H9 (cell line): ENCODE measurements at regions not wholly inside any gene's neighbourhood (a gene's known extent, or its start where the extent isn't known, plus 50 kb on each side); places are given as distances from the start of the nearest gene placed in this dataset.

Source experiments
- DNase-seq: peaks from one replicate; pipeline ENCODE4 v3.0.0-alpha.2; 2017
- H2AFZ ChIP-seq: one replicate; pipeline ENCODE4 v1.6.1; 2013; ENCODE audit warnings: mild to moderate bottlenecking, low read length, control low read depth, moderate library complexity
- H2AK5ac ChIP-seq: 2 replicates; pipeline ENCODE4 v1.6.1; 2013; ENCODE audit warnings: low read length, control low read depth, mixed read lengths; ENCODE audit not compliant: insufficient read length
- H2BK120ac ChIP-seq: one replicate; pipeline ENCODE4 v1.6.1; 2013; ENCODE audit warnings: low read depth, mild to moderate bottlenecking, low read length, control low read depth, inconsistent platforms; ENCODE audit not compliant: poor library complexity, severe bottlenecking
- H2BK12ac ChIP-seq: 2 replicates; pipeline ENCODE4 v1.6.1; 2013; ENCODE audit warnings: low read length, control low read depth, mixed read lengths, low read depth; ENCODE audit not compliant: insufficient read length
- H2BK15ac ChIP-seq: 2 replicates; pipeline ENCODE4 v1.6.1; 2013; ENCODE audit warnings: low read depth, low read length, control low read depth
- H2BK20ac ChIP-seq: one replicate; pipeline ENCODE4 v1.6.1; 2013; ENCODE audit warnings: low read depth, mild to moderate bottlenecking, low read length, control low read depth, inconsistent platforms; ENCODE audit not compliant: poor library complexity, severe bottlenecking
- H2BK5ac ChIP-seq: 2 replicates; pipeline ENCODE4 v1.6.1; 2013; ENCODE audit warnings: low read length, control low read depth, mixed read lengths; ENCODE audit not compliant: insufficient read length
- H3K14ac ChIP-seq: 2 replicates; pipeline ENCODE4 v1.6.1; 2013; ENCODE audit warnings: low read length, control low read depth; ENCODE audit not compliant: insufficient read depth
- H3K18ac ChIP-seq: 2 replicates; pipeline ENCODE4 v1.6.1; 2013; ENCODE audit warnings: low read depth, mild to moderate bottlenecking, mixed read lengths, low read length, control low read depth; ENCODE audit not compliant: insufficient read length
- H3K23ac ChIP-seq: 2 replicates; pipeline ENCODE4 v1.6.1; 2013; ENCODE audit warnings: low read length, control low read depth, mixed read lengths, low read depth; ENCODE audit not compliant: insufficient read length
- H3K23me2 ChIP-seq: 2 replicates; pipeline ENCODE4 v1.6.1; 2013; ENCODE audit warnings: low read depth, mild to moderate bottlenecking, mixed read lengths, low read length, control low read depth; ENCODE audit not compliant: insufficient read length, poor library complexity, severe bottlenecking
- H3K27ac ChIP-seq: 2 replicates; pipeline ENCODE4 v1.5.1; 2013; ENCODE audit warnings: low read length, control low read depth, mixed read lengths, low read depth; ENCODE audit not compliant: insufficient read length
- H3K27me3 ChIP-seq: 2 replicates; pipeline ENCODE4 v1.6.1; 2013; ENCODE audit warnings: low read length, control low read depth, inconsistent platforms; ENCODE audit not compliant: insufficient read depth
- H3K4ac ChIP-seq: 2 replicates; pipeline ENCODE4 v1.6.1; 2013; ENCODE audit warnings: low read depth, mild to moderate bottlenecking, control low read depth, inconsistent platforms, low read length, moderate library complexity
- H3K4me1 ChIP-seq: 2 replicates; pipeline ENCODE4 v1.6.1; 2013; ENCODE audit warnings: low read length, control low read depth, inconsistent platforms; ENCODE audit not compliant: insufficient read depth
- H3K4me2 ChIP-seq: 2 replicates; pipeline ENCODE4 v1.6.1; 2013; ENCODE audit warnings: low read length, control low read depth, mixed read lengths; ENCODE audit not compliant: insufficient read length, insufficient read depth
- H3K56ac ChIP-seq: 2 replicates; pipeline ENCODE4 v1.6.1; 2013; ENCODE audit warnings: low read depth, mild to moderate bottlenecking, mixed read lengths, low read length, control low read depth; ENCODE audit not compliant: insufficient read length
- H3K79me1 ChIP-seq: 2 replicates; pipeline ENCODE4 v1.6.1; 2013; ENCODE audit warnings: low read depth, mild to moderate bottlenecking, moderate library complexity, low read length, control low read depth, inconsistent platforms; ENCODE audit not compliant: insufficient read depth, poor library complexity, severe bottlenecking
- H3K79me2 ChIP-seq: 2 replicates; pipeline ENCODE4 v1.6.1; 2013; ENCODE audit warnings: low read length, control low read depth, inconsistent platforms; ENCODE audit not compliant: insufficient read depth
- H3K9ac ChIP-seq: 2 replicates; pipeline ENCODE4 v1.6.1; 2013; ENCODE audit warnings: low read length, control low read depth, mixed read lengths; ENCODE audit not compliant: insufficient read length; ENCODE audit errors: extremely low read depth
- H3K9me3 ChIP-seq: one replicate; pipeline ENCODE4 v1.6.1; 2013; ENCODE audit warnings: low read depth, low read length, inconsistent platforms; ENCODE audit not compliant: control insufficient read depth
- H3T11ph ChIP-seq: one replicate; pipeline ENCODE4 v1.6.1; 2013; ENCODE audit warnings: mild to moderate bottlenecking, low read length, control low read depth, inconsistent platforms
- H4K20me1 ChIP-seq: one replicate; pipeline ENCODE4 v1.6.1; 2013; ENCODE audit not compliant: control insufficient read depth, insufficient read length, insufficient read depth
- H4K5ac ChIP-seq: 2 replicates; pipeline ENCODE4 v1.6.1; 2013; ENCODE audit warnings: low read depth, mild to moderate bottlenecking, mixed read lengths, low read length, control low read depth; ENCODE audit not compliant: insufficient read length
- H4K8ac ChIP-seq: replicated peaks from 2 replicates; pipeline ENCODE4 v1.6.1; 2013; ENCODE audit warnings: low read length, control low read depth, mixed read lengths, low read depth; ENCODE audit not compliant: insufficient read length
- H4K91ac ChIP-seq: 2 replicates; pipeline ENCODE4 v1.6.1; 2013; ENCODE audit warnings: low read depth, mild to moderate bottlenecking, moderate library complexity, mixed read lengths, low read length, control low read depth; ENCODE audit not compliant: insufficient read length
- H3K27ac Mint-ChIP-seq, 3 experiments: 2 replicates in 2 of 3; 3 replicates in 1 of 3; pipeline ENCODE4 v1.8.0; 2020 to 2021; ENCODE audit warnings: mixed read lengths in 3 of 3, mild to moderate bottlenecking in 1 of 3, moderate library complexity in 1 of 3
- H3K27me3 Mint-ChIP-seq: 2 replicates; pipeline ENCODE4 v1.8.0; 2021; ENCODE audit warnings: low read depth, mild to moderate bottlenecking, moderate library complexity, mixed read lengths
- H3K36me3 Mint-ChIP-seq, 3 experiments: 2 replicates in 2 of 3; 3 replicates in 1 of 3; pipeline ENCODE4 v1.8.0; 2020 to 2021; ENCODE audit warnings: low read depth in 3 of 3, mixed read lengths in 3 of 3; ENCODE audit not compliant: insufficient read depth in 1 of 3
- H3K4me1 Mint-ChIP-seq, 2 experiments: 2 replicates each; pipeline ENCODE4 v1.8.0; 2020; ENCODE audit warnings: mixed read lengths in 2 of 2
- H3K4me3 Mint-ChIP-seq, 2 experiments: 2 replicates in 1 of 2; 3 replicates in 1 of 2; pipeline ENCODE4 v1.8.0; 2020 to 2021; ENCODE audit warnings: mild to moderate bottlenecking in 2 of 2, mixed read lengths in 2 of 2, moderate library complexity in 1 of 2
- H3K9me3 Mint-ChIP-seq, 2 experiments: 2 replicates in 1 of 2; 3 replicates in 1 of 2; pipeline ENCODE4 v1.8.0; 2020; ENCODE audit warnings: mild to moderate bottlenecking in 2 of 2, mixed read lengths in 2 of 2, moderate library complexity in 1 of 2
- CTCF ChIP-seq: fragments of 200-600 bp; sonication (generic); conservative IDR thresholded peaks from 3 replicates; pipeline ENCODE4 v1.8.0; 2021; ENCODE audit warnings: antibody characterized with exemption, mild to moderate bottlenecking
- WGBS: extraction: QIAGEN DNeasy Blood & Tissue Kit; methylation state at CpG from one replicate; pipeline ENCODE4 v1.1.7; 2013; ENCODE audit warnings: missing lambda C conversion rate, low lambda C conversion rate, mixed read lengths; ENCODE audit not compliant: insufficient read length; ENCODE audit errors: extremely low coverage; 5-methylcytosine and 5-hydroxymethylcytosine counted together

DNA sequence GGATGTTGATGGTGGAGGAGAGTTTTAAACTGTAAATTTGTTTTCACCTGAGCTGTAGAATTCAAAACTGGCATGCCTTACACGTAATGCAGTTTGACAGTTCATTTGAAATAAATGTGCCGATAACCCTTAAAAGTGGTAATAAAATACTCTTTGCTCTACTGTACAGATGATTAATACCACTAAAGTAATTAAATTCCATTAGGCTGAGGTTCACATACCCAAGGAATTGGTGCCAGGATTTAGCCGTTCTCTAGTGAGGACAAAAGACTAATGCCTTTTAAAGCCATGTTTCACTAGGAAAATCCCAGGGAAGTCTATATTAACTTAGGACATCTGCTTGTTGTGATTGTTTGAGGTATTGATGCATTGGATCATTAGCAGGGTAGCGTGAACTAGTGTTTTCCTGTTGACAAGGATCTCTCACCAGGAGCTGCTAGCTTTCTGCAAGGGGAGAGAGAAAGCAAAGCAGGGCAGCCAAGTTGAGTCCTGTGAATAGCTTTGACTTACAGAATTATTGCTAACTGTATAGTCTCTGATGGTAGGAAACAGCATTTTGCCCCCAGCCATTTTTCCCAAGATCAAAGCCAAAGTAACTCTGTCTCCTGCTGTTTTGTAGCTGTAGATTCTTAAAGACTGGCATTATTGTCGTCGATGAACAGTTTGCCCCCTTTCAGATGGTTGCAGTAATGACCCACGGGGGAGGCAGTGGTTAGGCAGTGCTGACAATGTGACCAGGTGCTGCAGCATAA, 280.9 kb upstream of the FANCL start:
- no peak for TF ChIP-seq CTCF
- Mint-ChIP-seq H3K27ac (peak overlapping the region in 2 of 3 experiments; percentile 10 to 63; a peak in 2 of 7 replicates), H3K27me3 (no peaks in the 10 kb centered on the region), H3K4me3 (no peak overlapping the region), H3K9me3 (no peaks in the 10 kb centered on the region), H3K4me1 (peaks cover 28 to 32% of the 10 kb centered on the region in 2 experiments), H3K36me3 (no peaks in the 10 kb centered on the region)
- H2AFZ ChIP-seq, result no peak overlapping the region
- no peak overlapping the region for H2BK120ac ChIP-seq
- no peak overlapping the region for H3K4ac ChIP-seq
- peaks cover 3% of the 10 kb centered on the region; the same call in 1 of the 2 replicates for H3K4me1 ChIP-seq
- H3K14ac ChIP-seq, result no peak overlapping the region
- no peak overlapping the region for H3K9ac ChIP-seq
- no peak overlapping the region for H2BK20ac ChIP-seq
- H4K20me1 ChIP-seq, result no peaks in the 10 kb centered on the region
- no peak overlapping the region for H2BK5ac ChIP-seq
- H3K23me2 ChIP-seq, result no peaks in the 10 kb centered on the region
- no peaks in the 10 kb centered on the region for H3K79me2 ChIP-seq
- no peak overlapping the region for H4K5ac ChIP-seq
- H2BK15ac ChIP-seq, result no peak overlapping the region
- no peak overlapping the region for H2BK12ac ChIP-seq
- no peak overlapping the region for H3K23ac ChIP-seq
- no peak overlapping the region for H3K56ac ChIP-seq
- no CpG with 5 or more reads among the region's 7 CpGs for WGBS
- no peaks in the 10 kb centered on the region for H3K9me3 ChIP-seq
- no peaks in the 10 kb centered on the region for H3K79me1 ChIP-seq
- no peaks in the 10 kb centered on the region for H3K27me3 ChIP-seq
- no peak overlapping the region for H3T11ph ChIP-seq
- no peak for DNase-seq
- no peak overlapping the region for H4K8ac ChIP-seq
- H3K18ac ChIP-seq, result no peak overlapping the region
- H2AK5ac ChIP-seq, result no peak overlapping the region
- no peak overlapping the region for H3K27ac ChIP-seq
- H4K91ac ChIP-seq, result no peak overlapping the region
- H3K4me2 ChIP-seq, result no peak overlapping the region
